Lower leg skin (tissue), 3 donors: ENCODE measurements at regions not wholly inside any gene's neighbourhood (a gene's known extent, or its start where the extent isn't known, plus 50 kb on each side); places are given as distances from the start of the nearest gene placed in this dataset.

Experiments used
- CTCF ChIP-seq, 3 donors: fragments of 450-650 bp; IDR thresholded peaks; one replicate each; pipeline ENCODE4 v1.5.1; 2016; ENCODE audit warnings: antibody characterized with exemption in 3 of 3, mild to moderate bottlenecking in 3 of 3, moderate library complexity in 2 of 3
- POLR2A ChIP-seq, 2 donors: fragments of 450-650 bp; IDR thresholded peaks; one replicate each; pipeline ENCODE4 v1.6.1; 2016 to 2017; ENCODE audit warnings: antibody characterized with exemption in 2 of 2, mild to moderate bottlenecking in 1 of 2, moderate library complexity in 1 of 2

GRCh38 chr11:98600103-98600502 is 420.6 kb upstream of the CNTN5 start:
- TF ChIP-seq CTCF (IDR thresholded peaks at IDR 0.05) (no peak), POLR2A (IDR thresholded peaks at IDR 0.05) (no peak)
